ENCODE measurements at regions not wholly inside any gene's neighbourhood (a gene's known extent, or its start where the extent isn't known, plus 50 kb on each side); places are given as distances from the start of the nearest gene placed in this dataset.
"Not testable (repeated sequence)": the region's sequence is repeated elsewhere in the genome, so short reads cannot be mapped to it uniquely, and the experiment has no call there.

DNA sequence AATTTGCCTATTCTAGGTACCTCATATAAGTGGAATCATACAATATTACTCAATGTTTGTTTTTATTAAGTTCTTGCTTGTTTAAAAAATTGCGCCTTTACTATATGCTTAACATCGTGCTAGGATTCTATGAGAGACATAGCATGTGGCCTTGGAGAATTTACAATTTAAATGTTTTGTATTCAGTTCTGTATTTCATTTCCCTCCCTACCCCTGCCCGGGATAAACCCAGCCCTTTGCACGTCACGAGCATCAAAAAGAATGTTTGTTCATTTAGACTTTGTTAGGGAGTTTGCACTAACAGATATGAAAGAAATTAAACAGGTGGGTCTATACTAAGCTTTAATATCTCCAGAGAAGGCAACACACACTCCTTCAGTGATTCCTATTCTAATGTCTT is 75.7 kb downstream of the C18orf54 start:
- CTCF ChIA-PET: no interaction called here
- POLR2A ChIA-PET: no interaction called here

DNA sequence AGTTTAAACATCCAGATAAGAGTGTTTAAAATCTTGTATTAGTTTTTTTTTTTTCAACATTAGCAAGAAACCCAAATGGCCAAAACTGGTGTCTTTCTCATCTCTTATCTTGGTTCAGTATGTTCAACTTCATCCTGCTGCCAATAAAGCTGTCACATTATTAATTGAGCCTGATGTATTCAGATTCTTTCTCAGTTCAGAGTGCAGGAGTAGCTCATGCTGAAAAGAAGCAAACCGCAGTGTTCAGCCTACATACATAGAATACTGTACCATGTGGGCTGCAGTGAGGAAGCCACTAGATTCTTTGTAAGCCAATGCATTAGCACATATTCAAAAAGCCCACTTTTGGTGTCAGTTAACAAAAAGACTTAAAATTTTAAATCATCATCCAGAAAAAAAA is 76.2 kb downstream of the C18orf54 start:
- CTCF ChIA-PET: no interaction called here
- POLR2A ChIA-PET: no interaction called here

DNA sequence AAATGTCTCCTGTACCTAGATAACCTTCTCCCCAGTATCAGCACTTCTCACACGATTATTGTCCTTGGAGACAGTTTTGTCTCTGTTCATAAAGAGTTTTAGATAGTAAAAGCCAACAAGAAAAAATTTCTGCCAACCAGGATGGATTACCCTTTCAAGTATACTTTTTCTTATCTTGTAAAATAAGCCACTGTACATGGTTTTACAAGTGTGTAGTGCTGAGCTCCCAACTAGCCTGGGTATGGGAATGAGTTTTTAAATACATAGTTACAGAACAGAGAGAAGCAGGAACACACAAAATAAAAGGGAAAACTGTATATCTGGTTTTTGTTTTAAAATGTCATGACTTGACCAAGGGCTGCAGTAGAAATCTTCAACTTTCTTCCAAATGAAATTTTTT is 76.7 kb downstream of the C18orf54 start:
- ChIA-PET POLR2A (no interaction called here), CTCF (no interaction called here)

DNA sequence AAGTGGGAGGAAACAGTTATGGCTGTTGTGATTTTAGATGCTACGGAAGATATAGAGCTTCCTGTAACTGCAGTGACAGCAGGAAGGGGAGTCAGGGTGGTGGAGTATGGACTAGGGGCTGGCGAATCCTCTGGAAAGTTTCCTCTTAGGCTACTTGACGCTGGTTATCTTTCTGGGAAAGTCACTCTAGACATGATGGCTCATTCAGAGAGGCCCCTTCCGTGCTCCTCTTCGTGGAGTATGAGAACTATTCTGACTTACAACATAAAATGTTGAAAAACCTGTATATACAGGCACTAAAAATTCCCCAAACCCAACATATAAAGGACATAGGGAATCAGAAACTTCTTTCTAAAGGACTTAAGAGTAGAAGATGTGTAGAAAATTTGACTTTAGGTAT is 78.8 kb downstream of the C18orf54 start:
- ChIA-PET POLR2A (no interaction called here), CTCF (no interaction called here)

DNA sequence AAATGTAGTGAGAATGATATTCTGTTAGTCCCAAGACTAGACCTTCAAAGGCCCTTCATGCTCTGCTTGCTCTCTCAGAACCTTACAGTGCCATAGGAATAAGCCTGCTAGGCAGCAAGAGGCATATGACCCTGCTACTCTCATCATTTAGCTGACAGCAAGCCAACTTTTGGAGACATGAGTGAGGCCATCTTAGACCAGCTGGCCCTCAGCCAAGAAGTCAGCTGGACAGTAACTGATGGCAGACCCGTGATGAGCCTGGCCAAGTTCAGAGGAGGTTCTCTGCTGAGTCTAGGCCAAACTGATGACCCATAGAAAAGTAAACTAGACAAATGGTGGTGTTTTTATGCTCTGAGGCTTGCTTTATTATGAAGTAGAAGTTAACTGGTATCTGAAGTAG is 82.6 kb downstream of the C18orf54 start:
- ChIA-PET POLR2A (no interaction called here), CTCF (no interaction called here)

DNA sequence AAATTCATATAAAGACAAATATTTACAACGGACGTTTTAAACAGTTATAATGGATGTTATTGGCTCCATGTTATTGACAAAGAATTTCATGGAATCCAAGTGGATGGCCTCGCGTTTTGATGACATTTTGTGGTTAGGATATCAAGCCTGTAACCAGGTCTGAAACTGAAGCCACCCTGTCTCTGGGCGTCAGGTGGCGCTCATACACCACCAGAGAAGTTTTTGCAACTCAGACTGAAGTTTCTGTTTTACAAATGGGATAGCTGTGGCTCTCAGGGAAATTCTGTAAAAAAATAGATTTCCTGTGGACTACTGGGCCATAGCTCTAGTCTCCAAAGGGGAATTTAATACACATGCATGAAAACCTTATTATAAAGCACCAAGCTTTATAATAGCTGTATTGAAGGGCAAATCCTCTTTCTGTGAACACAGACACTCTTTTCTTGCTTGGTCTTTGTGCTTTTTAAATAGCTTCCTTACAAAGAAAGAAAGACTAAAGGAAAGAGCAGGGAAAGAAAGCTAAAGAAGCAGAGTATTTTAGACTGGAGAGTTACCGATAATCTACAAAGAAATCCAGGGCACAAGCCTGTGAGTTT is 86.7 kb downstream of the C18orf54 start:
- POLR2A ChIA-PET: no interaction called here

DNA sequence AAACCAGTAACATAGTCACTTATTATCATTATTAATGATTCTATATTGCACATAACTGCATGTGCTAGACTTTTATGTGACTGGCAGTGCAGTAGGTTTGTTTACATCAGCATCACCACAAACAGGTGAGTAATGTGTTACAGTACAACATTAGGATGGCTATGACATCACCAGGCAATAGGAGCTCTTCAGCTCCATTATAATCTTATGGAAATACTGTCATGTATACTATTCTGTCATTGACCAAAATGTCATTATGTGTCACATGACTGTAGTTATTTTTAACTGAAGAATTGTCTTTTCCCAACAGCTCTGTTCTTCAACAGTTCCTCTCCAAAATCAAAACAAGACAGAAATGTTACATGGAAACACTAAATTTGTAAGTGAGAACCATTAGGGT is 96.3 kb downstream of the C18orf54 start:
- ChIA-PET POLR2A (no interaction called here), CTCF (interaction anchor here (1.1 kb wide), 1 partner anchor 13 kb away, joined by 3 read pairs; no protein-coding TSS in a partner anchor)

More for the DNA sequence above, 86.7 kb downstream of the C18orf54 start:
- CTCF ChIA-PET: interaction anchor here (1.2 kb wide), 1 partner anchor 227 kb away, joined by 4 read pairs; no protein-coding TSS in a partner anchor

DNA sequence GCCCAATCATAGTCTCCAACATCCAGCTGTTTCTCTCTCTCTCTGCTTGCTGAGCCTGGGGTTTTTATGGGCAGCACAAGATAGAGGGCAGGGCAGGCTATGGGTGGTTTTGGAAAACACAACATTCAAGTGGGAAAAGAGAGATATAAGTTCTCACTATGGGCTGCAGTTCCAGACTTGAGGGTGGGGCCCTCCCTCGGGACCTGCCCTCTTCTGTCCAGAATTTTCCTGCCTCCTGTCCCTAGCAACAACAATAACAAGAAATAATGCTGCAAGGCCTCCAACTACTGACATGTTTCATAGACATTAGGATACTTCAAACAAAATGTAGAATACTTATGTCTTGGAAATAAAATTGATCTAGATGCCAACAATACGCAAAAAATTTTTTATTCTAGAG is 107.8 kb downstream of the C18orf54 start:
- POLR2A ChIA-PET: no interaction called here
- CTCF ChIA-PET: no interaction called here

DNA sequence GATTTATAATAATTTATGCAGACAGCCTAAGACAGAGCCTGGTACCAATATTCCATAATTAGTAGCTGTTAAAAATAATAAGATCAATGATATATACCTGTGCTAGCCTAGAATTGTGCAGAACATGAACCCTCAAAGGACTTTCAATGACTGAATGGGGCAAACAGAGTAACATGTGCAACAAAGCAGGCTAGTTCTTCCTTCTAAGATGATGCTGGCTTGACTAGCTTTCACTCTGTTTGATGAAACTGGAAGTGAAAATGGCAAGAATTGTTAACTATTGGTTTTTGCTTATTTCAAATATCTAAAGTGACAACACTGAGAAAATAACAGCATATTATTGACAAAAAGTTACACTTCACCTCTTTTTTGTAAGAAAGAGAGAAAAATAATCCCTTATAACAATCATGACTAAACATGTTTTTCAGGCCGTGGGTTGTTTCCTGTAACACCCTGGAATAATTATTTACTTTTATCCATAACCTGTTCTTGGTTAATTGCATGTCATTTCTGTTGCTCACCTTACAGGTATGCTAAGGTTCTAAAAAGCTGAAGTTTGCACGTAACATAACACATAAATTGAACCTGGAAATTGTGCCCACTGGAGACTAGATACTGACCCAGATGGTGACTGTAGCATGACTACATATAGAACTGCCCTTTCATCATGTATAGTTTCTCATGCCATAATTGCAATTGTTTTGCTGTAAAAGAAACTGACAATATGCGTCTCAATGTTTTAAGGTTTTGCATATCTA is 108.7 kb downstream of the C18orf54 start:
- CTCF ChIA-PET: no interaction called here
- POLR2A ChIA-PET: no interaction called here

DNA sequence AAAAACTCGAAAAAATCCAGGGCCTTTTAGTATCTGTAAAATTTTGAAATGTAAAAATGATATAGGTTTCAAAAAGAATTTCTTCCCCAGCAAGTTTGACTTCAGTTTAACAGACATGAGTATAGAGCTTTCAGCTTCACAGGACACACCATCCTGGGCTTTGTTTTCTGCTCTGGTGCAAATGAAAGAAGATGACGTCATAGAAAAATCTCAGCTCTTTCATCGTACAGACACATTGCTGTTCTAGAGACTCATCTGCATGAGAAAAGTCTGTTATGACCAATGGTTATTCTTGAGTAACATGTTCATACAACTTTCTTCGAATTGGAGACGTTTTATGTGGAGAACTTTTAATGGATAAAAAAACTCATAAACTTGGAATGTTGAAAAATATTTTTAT is 111.7 kb upstream of the DYNAP start:
- ChIA-PET POLR2A (no interaction called here), CTCF (no interaction called here)

DNA sequence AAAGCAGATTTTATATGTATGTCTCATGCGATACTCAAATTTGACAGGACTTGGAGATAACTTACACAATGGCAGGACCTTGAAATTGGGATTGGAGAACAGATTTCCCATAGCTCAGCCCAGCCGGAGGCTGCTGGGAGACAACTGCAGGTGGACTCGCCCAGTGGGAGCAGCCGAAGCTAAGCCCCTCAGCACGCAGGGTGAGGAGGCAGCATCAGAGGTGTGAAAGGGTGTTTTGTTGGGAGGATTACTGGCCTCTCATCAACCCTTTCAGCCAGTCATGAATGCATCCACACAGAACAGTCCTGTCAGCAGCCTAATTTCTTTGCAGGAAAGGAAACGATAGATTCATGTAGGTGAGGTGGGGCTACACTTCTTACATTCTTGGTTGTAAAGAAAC is 110.4 kb upstream of the DYNAP start:
- POLR2A ChIA-PET: no interaction called here
- CTCF ChIA-PET: no interaction called here

DNA sequence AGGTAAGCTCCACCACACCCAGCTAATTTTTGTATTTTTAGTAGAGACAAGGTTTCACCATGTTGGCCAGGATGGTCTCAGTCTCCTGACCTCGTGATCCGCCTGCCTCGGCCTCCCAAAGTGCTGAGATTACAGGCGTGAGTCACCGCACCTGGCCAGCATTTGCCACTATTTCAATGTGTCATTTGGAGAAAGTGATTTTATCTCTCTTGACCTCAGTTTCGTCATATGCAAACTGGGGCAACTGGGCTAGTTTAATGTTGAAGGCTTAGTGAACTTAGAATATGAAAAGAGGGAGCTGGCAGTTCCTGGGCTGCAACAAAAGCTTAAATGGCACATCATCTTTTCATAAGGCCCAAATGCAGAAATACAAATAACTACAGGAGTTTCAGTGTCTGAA is 88.6 kb upstream of the DYNAP start:
- CTCF ChIA-PET, POLR2A ChIA-PET: not testable (repeated sequence)

DNA sequence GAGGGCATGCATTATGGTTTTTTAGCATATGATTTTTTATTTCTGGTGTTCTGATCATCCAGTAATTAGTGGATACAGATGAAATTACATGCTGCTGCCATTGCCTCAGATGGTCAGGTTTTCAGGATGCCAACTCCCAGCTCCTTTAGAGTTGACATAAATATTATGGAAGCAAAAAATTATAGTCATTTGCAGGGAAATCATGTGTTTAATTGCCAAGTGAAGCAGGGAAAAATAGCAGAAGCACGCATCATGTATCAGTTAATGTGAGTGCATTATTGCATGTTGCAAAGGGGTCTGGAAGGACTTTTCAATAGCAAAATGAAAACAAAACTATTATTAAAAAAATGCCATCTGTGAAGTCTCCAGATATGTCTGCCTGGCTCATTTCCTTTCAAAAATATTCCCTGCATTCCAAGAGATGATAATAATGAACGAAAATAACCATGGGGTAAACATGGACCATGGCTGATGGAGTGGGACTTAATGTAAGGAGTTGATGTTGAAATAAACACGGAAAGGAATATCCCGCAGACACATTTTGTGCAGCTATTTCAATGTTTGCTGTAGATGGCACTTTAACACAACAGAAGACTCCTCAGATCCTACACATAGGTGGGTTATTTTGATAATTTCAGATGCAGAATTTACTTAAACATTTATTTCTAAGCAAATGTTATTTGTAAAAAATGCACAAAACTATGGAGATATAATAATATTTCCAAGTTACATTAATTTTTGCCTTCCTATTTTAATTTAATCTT is 87.7 kb upstream of the DYNAP start:
- ChIA-PET CTCF (no interaction called here), POLR2A (no interaction called here)

DNA sequence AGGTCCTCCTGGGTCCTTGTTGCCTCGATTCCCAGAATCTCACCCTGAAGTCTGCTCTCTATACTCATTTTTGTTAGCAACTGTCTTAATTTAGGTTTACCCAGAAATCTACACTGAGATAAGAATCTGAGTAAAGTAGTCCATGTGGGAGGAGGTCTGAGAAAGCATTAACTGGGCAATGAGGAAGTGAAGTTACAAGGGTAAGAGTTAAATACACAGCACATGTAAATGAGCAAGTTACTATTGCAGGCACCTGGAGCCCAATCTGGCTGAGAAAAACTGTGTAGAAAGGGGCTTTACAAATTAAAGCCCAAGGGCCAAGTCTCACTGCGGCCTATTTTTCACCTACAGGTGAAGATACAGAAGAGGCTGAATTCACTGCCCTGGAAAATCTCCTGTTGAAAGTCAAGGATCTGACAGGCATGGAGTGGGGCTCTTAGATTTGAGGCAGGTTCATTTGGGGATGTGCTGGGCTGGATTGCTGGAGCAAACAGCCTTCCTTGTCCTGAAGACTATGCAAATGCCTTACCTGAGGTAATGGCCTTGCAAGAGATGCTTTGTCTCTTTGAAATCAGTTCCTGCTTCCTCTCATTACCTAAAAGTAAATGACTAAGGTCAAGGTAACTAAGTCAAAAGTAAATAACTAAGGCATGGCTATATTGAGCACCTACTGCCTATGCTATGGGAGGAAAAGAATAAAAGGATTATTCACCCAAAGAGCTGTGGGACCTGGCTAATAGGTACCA is 84.4 kb upstream of the DYNAP start:
- POLR2A ChIA-PET: no interaction called here
- CTCF ChIA-PET: no interaction called here

DNA sequence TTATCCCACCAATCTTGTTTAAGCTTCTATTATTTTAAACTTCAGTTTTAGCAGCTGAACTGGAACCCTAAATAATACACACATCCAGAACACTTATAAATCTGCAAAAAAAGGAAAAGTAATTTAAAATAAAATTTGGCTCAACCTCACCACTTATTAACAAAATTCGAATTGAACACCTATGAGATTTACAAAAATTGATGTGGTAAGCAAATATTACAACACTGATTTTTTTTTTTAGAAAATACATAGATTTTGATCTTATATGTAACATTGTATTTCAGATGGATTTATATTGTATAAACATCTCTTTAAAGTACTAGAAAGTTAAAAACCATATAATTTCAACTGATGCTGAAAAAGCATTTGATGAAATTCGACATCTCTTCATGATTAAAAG is 81.3 kb upstream of the DYNAP start:
- POLR2A ChIA-PET: no interaction called here

DNA sequence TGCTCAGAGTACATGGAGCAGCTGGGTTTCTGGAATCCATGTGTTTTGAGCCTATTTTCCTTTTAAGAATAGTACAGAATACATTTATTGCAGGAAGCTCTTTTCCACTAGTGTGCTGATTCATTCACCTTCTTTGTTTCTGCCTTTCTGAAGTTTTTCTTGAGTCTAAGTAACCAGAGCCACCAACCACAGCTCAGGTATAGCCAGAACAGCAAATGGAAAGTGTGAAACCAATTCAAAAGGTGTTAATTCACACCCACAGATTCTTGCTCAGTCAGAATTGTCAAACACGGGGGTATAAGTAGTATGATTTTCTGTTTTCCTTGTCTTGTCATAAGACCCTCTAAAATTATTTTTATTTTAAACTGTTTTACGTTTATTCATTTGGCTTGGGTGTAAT is 75.9 kb upstream of the DYNAP start:
- ChIA-PET POLR2A (no interaction called here), CTCF (no interaction called here)

More for the DNA sequence above, 81.3 kb upstream of the DYNAP start:
- CTCF ChIA-PET: no interaction called here

DNA sequence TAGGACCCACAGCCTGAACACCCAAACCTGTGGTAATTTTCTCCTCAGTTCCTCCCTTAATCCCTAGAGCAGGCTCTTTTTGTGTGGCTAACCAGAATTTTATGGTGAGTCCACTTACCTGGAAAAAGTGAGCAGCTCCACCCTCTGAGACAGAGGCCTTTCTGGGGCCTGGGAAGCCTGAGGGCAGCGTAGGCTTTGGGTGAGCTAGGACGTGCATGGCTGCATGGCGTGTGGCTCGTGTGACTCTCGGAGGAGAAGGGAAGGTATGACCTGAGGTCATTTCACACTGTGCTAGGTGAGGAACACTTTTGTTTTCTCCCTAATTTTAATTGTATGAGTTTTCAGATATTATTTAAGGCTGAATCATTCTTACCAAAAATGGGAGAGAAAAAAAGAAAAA is 73.5 kb upstream of the DYNAP start:
- POLR2A ChIA-PET: no interaction called here

DNA sequence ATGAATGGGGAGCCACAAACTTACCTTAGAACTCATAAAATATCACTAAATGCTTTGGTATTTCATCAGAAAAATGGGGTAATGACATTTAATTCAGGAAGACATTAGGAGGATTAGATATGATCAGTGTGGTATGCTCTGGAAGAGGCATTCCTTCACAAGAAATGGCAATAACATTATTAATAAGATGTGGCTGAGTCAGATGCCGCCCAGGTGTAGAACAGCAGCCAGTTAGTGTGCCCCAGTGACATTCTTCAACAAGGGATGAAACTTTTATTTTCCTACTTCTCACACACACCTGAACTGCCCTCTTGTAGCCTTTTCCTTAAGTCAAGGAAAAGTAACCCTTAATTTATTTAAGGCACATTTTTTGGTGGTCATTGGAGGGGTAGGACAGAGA is 69.2 kb upstream of the DYNAP start:
- CTCF ChIA-PET: no interaction called here

More for the DNA sequence above, 73.5 kb upstream of the DYNAP start:
- CTCF ChIA-PET: no interaction called here

DNA sequence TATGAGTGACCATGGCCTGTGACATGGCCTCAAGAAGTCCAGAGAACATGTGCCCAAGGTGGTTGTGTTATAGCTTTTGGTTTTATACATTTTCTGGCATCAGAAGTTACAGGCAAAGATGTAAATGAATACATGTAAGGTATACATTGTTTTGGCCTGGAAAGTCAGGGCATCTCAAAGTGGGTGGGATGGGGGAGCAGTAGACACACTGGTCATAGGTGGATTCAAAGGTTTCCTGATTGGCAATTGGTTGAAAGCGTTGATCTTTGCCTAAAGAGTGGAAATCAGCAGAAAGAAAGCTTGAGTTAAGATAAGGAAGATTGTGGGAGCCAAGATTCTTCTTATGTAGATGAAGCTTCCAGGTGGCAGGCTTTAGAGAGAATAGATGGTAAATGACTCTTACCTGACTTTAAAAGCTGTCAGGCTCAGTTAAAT is 62.1 kb upstream of the DYNAP start:
- ChIA-PET POLR2A (no interaction called here), CTCF (no interaction called here)

More for the DNA sequence above, 69.2 kb upstream of the DYNAP start:
- POLR2A ChIA-PET: no interaction called here

DNA sequence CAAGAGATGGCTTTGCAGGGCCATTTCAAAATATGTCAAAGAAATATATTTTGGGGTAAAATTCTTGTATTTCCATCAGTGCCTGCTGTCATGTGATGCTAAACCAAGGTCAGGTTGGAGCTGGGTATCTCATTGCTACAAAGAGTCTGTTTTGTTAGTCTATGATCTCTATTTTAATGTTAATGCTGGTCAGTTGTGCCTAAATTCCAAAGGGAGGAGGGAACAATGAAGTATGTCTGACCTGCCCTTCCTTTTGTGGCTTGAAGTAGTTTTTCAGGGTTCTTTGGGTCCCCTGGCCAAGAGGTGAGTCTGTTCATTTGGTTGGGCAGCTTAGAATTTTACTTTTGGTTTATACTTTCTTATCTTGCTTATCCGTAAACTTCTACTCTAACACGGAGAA is 61.6 kb upstream of the DYNAP start:
- CTCF ChIA-PET: no interaction called here
- POLR2A ChIA-PET: no interaction called here

DNA sequence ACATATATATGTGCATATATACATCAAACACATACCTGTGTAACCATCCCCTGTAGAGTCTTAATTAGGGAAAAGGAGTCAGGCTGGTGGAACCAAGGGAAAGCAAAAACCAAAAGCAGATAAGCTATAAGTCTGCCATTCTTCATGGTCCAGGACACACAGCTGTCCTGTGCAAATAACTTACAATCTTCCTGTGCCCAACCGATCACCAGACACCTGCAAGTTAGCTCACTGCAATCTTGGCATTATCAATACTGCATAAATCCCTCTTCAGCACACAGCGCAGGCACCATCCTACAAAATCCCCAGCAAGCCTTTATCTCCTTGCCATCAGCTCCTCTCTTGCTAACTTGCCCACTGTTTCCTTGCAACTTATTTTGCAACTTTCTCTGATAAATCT is 60.8 kb upstream of the DYNAP start:
- POLR2A ChIA-PET: no interaction called here
- CTCF ChIA-PET: no interaction called here
